OCI-LY1 (cell line): ENCODE measurements at regions not wholly inside any gene's neighbourhood (a gene's known extent, or its start where the extent isn't known, plus 50 kb on each side); places are given as distances from the start of the nearest gene placed in this dataset.

Experiments used
- H2AFZ ChIP-seq: fragments of 200-600 bp; sonication (generic), shearing (Covaris generic); 2 replicates; pipeline ENCODE4 v1.6.0; 2014; ENCODE audit warnings: antibody characterized with exemption, mild to moderate bottlenecking, low read length
- H3F3A ChIP-seq: fragments of 200-600 bp; sonication (generic), shearing (Covaris generic); 2 replicates; pipeline ENCODE4 v1.6.0; 2014; ENCODE audit warnings: mild to moderate bottlenecking, antibody characterized with exemption, low read length, moderate library complexity; ENCODE audit not compliant: insufficient read depth
- H3K27ac ChIP-seq: fragments of 200-600 bp; sonication (generic); 2 replicates; pipeline ENCODE4 v1.5.1; 2014; ENCODE audit warnings: low read length, mixed run types, mild to moderate bottlenecking, low read depth; ENCODE audit not compliant: poor library complexity, severe bottlenecking
- H3K27me3 ChIP-seq: fragments of 200-600 bp; sonication (generic); 2 replicates; pipeline ENCODE4 v1.6.0; 2014; ENCODE audit warnings: antibody characterized with exemption, mild to moderate bottlenecking, low read length, moderate library complexity; ENCODE audit not compliant: insufficient read depth
- H3K36me3 ChIP-seq: fragments of 200-600 bp; sonication (generic); 2 replicates; pipeline ENCODE4 v1.6.1; 2014; ENCODE audit warnings: mild to moderate bottlenecking, antibody characterized with exemption, low read length, moderate library complexity, mixed read lengths; ENCODE audit not compliant: insufficient read depth
- H3K4me1 ChIP-seq: fragments of 200-600 bp; sonication (generic); 2 replicates; pipeline ENCODE4 v1.5.1; 2014; ENCODE audit warnings: mild to moderate bottlenecking, low read length, moderate library complexity; ENCODE audit not compliant: insufficient read depth, severe bottlenecking
- H3K4me2 ChIP-seq: fragments of 200-600 bp; sonication (generic), shearing (Covaris generic); 2 replicates; pipeline ENCODE4 v1.6.1; 2014; ENCODE audit warnings: low read length
- H3K4me3 ChIP-seq: fragments of 200-600 bp; sonication (generic); 2 replicates; pipeline ENCODE4 v1.5.1; 2014; ENCODE audit warnings: low read length, low read depth, mild to moderate bottlenecking, mixed read lengths; ENCODE audit not compliant: poor library complexity, severe bottlenecking
- H3K79me2 ChIP-seq: fragments of 200-600 bp; shearing (Covaris generic); 2 replicates; pipeline ENCODE4 v1.6.1; 2016; ENCODE audit warnings: mixed run types, low read length, mixed read lengths; ENCODE audit not compliant: insufficient read depth
- H3K9ac ChIP-seq: fragments of 200-600 bp; sonication (generic), shearing (Covaris generic); 2 replicates; pipeline ENCODE4 v1.6.1; 2014; ENCODE audit warnings: mild to moderate bottlenecking, low read length, mixed read lengths
- H3K9me2 ChIP-seq: fragments of 200-600 bp; sonication (generic), shearing (Covaris generic); 2 replicates; pipeline ENCODE4 v1.6.1; 2014; ENCODE audit warnings: low read depth, mild to moderate bottlenecking, low read length, mixed read lengths
- H3K9me3 ChIP-seq: fragments of 200-600 bp; shearing (Covaris generic); 2 replicates; pipeline ENCODE4 v1.6.1; 2014; ENCODE audit warnings: low read length, mixed read lengths
- H4K20me1 ChIP-seq: fragments of 200-600 bp; sonication (generic), shearing (Covaris generic); 2 replicates; pipeline ENCODE4 v1.6.0; 2016; ENCODE audit warnings: mild to moderate bottlenecking, low read length; ENCODE audit not compliant: insufficient read depth
- CTCF ChIP-seq: fragments of 200-600 bp; sonication (generic), shearing (Covaris generic); IDR thresholded peaks from 2 replicates; pipeline ENCODE4 v1.5.1; 2017; ENCODE audit warnings: mild to moderate bottlenecking, antibody characterized with exemption, low read length, moderate library complexity, mixed read lengths
- EZH2 ChIP-seq: fragments of 200-600 bp; sonication (generic), shearing (Covaris generic); IDR thresholded peaks from 2 replicates; pipeline ENCODE4 v1.8.0; 2017; ENCODE audit warnings: borderline replicate concordance, mixed run types, mild to moderate bottlenecking, antibody characterized with exemption, low read length, moderate library complexity, mixed read lengths

GRCh38 chr3:166489826-166490225 is 652.6 kb upstream of the BCHE start:
- no peaks in the 10 kb centered on the region for H3F3A ChIP-seq
- H4K20me1 ChIP-seq: no peaks in the 10 kb centered on the region
- no peak overlapping the region for H3K4me2 ChIP-seq
- no peaks in the 10 kb centered on the region for H3K9me3 ChIP-seq
- no peaks in the 10 kb centered on the region for H3K4me1 ChIP-seq
- no peak overlapping the region for H3K9ac ChIP-seq
- no peak overlapping the region for H3K27ac ChIP-seq
- H3K27me3 ChIP-seq: no peaks in the 10 kb centered on the region
- no peak overlapping the region for H2AFZ ChIP-seq
- no peaks in the 10 kb centered on the region for H3K36me3 ChIP-seq
- H3K4me3 ChIP-seq: no peak overlapping the region
- TF ChIP-seq CTCF (no peak), EZH2 (no peak)
- no peaks in the 10 kb centered on the region; the same call in 1 of the 2 replicates for H3K9me2 ChIP-seq
- H3K79me2 ChIP-seq: no peaks in the 10 kb centered on the region

GRCh38 chr3:166488977-166489672 is 651.9 kb upstream of the BCHE start:
- Histone ChIP-seq H3K4me3 (no peak overlapping the region), H3K36me3 (no peaks in the 10 kb centered on the region), H3F3A (no peaks in the 10 kb centered on the region), H2AFZ (no peak overlapping the region), H3K4me1 (no peaks in the 10 kb centered on the region), H3K27me3 (no peaks in the 10 kb centered on the region), H3K9me3 (no peaks in the 10 kb centered on the region), H3K27ac (no peak overlapping the region), H3K4me2 (no peak overlapping the region), H4K20me1 (no peaks in the 10 kb centered on the region), H3K9me2 (no peaks in the 10 kb centered on the region; the same call in 1 of the 2 replicates), H3K79me2 (no peaks in the 10 kb centered on the region), H3K9ac (no peak overlapping the region)
- TF ChIP-seq CTCF (no peak), EZH2 (no peak)

- Histone ChIP-seq H3K9me2 (no peaks in the 10 kb centered on the region; the same call in 1 of the 2 replicates), H3K27ac (no peak overlapping the region), H3K79me2 (no peaks in the 10 kb centered on the region), H3K4me1 (no peaks in the 10 kb centered on the region), H3K4me2 (no peak overlapping the region), H3F3A (no peaks in the 10 kb centered on the region), H2AFZ (no peak overlapping the region), H3K27me3 (no peaks in the 10 kb centered on the region), H3K4me3 (no peak overlapping the region), H3K9me3 (no peaks in the 10 kb centered on the region), H4K20me1 (no peaks in the 10 kb centered on the region), H3K36me3 (no peaks in the 10 kb centered on the region), H3K9ac (no peak overlapping the region)
- TF ChIP-seq CTCF (no peak), EZH2 (no peak)
Observed at GRCh38 chr3:166484470-166484869, 647.2 kb upstream of the BCHE start.
